SKM-1 treated with dmso at 0.1 percent for 144 hours (cell line): ENCODE measurements at regions not wholly inside any gene's neighbourhood (a gene's known extent, or its start where the extent isn't known, plus 50 kb on each side); places are given as distances from the start of the nearest gene placed in this dataset.

Experiments
- DNase-seq: peaks from one replicate; lab custom pipeline; 2025; ENCODE audit not compliant: unreplicated experiment; lab: John Stamatoyannopoulos, UW

DNA sequence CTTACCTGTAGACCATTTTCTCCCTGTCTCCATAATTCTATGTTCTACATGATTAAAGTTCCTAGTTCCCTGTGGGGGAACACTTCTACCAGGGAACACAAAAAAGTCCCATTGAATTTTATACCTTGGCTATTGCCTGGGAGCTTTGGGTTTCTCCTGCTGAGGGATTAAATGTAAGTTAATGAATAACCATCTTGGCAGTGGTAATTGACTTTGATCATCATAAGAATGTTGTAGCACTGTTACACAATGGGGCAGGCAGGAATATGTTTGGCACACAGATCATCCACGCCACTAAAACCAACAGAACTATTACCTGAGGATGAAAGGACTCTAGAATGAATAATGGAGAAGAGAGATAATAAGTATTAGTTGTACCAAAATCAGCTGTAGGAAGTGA, 1106.2 kb upstream of the GJE1 start:
- no peak for DNase-seq

DNA sequence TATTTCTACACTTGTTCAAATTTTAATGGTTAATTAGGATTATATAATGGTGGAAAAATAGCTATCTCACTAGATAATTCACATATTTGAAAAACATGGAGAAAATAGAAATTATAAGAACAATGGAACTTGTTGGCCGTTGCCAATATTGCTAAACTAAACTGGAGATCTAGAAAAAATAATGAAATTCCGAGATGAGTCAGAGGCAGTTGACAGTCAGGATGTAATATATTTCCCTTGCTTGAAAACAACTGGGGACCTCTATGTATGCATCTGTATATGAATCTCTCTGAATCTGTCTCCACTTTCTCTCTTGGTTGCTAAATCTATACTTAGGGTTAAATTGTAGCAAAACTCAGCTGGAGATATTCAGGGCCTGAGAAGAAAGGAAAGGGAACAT, 1108.2 kb upstream of the GJE1 start:
- DNase-seq: no peak

- DNase-seq: no peak
These were observed 1114.8 kb upstream of the GJE1 start for GRCh38 chr6:141017941-141018340.

GRCh38 chr6:141000917-141001316, 1131.8 kb upstream of the GJE1 start:
- DNase-seq: no peak

DNA sequence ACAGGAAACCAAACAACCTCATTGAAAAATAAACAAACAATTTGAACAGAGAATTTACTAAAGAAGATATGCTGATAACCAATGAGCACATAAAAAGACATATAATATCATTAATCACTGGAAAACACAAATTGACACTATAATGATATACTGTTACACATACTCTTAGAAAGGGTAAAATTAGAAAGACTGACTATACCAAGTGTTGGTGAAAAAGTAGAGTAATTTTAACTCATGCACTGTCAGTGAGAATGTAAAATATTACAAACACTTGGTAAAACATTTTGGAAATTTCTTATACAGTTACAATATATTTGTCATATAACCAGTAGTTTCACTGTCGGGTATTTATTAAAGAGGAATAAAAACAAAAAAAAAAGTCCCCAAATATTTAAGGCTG, 1139.2 kb upstream of the GJE1 start:
- no peak for DNase-seq

GRCh38 chr6:140992678-140993077, 1140.0 kb upstream of the GJE1 start:
- no peak for DNase-seq

DNA sequence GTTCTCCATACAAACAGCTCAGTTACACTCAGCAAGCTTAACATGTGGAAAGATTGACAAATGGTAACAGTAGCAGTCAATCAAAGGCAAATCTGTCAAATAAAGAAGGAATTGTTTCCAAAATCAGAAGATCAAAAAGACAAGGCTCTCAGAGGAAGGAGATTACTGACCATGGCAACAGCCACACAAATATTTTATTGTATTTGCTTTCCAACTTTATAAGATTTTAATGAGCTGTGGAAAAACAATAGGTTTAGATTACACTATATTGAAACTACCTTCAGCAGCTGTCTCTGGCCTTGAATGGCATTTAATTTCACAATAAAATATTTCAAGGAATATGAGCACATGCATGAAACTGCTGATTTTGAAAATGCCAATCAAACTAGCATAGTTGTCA, 1143.9 kb upstream of the GJE1 start:
- no peak for DNase-seq

DNA sequence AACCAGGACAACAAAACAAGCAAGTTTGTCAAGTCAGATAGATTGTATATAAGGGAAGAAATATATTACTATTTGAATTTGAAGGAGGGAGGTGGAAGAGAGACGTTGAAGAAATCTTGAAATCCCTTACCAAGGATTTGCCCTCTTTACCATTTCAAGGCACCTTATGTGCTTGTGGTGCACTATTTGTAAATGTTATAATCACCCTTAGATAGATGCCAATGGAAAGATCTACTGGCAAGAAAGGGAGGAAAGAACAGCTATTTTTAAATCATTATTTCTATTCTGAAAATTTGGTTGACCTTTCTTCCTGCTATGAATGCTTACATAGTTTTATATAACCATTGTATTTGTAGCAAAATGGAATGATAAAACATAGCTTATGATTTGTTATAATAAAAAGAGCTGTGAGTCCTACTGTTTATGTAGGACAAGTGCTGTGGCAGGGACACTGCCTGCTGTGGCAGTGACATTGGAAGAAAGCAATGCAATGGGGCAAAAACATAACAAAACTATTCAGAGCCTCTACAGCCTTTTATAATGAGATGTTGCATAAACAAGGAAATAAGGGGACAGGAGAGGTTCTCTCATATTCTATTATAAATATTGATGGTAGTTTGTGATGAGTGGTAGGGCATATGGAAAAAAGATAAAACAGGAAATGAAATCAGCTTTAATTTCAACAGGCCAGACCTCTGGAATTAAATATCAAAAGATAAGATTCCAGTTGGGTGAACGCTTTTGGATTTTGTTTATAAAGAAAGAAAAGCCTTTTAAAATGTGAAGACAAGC, 1145.2 kb upstream of the GJE1 start:
- no peak for DNase-seq

DNA sequence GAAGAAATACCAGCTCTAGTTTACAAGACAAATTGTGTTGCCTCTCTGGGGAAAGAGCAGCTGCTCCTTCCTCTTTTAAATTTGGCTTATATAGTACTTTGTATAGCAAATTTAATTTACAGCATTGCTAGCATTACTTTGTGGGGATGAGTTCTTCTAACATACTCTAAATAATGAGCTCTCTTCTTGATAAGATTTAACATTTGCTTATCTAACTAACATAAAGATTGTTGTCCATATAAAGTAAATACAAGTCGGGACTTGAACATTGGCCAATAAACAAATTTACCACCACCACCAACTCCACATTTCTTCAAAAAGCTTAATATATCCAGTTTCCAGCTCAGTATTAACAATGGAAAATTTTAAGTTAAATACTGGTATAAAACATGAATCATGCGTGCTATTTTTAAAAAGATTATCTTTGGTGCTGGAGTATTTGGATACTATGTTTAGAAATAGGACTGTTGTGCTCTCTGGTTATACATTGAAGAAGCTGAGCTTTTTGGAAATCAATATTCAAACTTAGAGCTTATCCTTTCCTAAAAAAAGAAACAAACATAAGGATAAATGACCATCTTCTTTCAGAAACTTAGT, 1146.9 kb upstream of the GJE1 start:
- no peak for DNase-seq

GRCh38 chr6:140980265-140980887, 1152.3 kb upstream of the GJE1 start:
- no peak for DNase-seq

GRCh38 chr6:140979642-140980091, 1153.1 kb upstream of the GJE1 start:
- DNase-seq: no peak

DNA sequence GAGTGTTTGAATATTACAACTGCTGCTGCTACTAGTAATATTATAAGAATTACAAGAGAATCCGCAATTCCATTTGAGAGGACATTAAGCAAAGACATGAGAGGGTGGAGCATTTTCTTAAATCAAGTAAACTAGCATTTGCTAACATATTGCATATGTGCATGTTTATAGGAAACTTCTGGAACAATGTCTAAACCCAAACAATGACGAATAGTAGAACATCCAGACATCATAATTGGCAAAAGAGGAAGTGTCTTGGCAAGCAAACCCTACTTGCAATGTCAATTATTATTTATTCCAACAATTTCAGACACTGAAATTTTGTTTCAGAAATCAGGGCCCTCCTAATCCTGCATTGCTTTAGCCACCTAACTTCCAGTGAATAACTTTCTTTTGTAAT, 1155.3 kb upstream of the GJE1 start:
- peak; percentile 6 for DNase-seq

- no peak for DNase-seq
These were observed 1155.9 kb upstream of the GJE1 start for GRCh38 chr6:140976806-140977205.

DNA sequence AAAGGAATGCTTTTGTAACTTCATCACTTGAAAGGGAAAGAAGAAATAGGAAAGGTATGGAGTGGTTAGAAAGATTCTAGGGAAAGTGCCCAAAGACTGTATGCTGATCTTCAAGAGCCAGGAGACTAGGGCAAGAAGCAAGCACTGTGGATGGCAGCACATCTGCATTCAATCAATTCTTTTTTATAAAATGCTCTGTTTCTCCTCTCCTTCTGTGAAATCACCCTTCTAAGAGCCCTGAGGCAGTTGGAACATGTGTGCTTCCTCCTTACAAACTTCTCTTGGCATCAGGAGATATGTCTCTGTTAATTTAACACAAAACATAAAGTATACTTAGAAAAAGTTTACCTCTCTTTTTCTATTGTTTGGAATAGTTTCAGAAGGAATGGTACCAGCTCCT, 1162.2 kb upstream of the GJE1 start:
- DNase-seq: no peak

- DNase-seq: no peak
These were observed 1164.7 kb upstream of the GJE1 start for GRCh38 chr6:140968062-140968461.

- DNase-seq: no peak
These were observed 1166.0 kb upstream of the GJE1 start for GRCh38 chr6:140966676-140967075.

DNA sequence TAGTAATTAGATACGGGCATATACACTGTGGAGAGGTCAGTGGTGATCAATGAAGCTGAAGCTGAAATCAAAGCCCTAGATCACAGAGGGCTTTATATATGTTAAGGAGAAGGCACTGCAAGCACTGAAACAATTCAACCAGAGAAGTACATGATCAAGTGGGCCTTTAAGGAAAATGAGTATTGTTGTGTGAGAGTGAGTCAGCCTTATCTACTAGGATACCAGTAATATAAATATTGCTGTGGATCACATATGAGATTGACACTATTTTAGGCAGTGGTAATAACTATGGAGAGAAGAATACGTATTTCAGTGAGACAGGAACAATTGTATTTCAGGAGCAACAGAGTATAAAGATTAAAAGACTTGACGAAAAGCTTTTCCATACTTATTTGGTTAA, 1172.2 kb upstream of the GJE1 start:
- DNase-seq: no peak

DNA sequence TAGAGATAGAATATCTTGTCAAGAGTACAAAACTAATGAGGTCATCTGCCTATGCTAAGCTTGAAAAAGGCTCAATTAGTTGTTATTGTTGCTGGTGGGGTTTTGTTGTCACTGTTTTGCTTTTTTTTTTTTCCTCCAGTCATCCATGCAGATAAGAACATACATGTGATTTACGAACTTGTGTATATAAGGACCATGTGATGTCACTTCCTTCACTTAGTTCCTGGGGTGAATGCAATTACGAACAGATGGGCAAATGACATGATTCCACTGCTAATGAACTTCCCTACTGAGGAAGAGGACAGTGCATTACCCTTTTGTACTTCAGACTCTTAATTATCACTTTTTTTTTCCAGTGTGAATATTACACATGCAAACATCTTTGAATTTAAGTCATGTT, 1175.3 kb upstream of the GJE1 start:
- no peak for DNase-seq

GRCh38 chr6:140956571-140957369, 1176.0 kb upstream of the GJE1 start:
- DNase-seq: no peak

DNA sequence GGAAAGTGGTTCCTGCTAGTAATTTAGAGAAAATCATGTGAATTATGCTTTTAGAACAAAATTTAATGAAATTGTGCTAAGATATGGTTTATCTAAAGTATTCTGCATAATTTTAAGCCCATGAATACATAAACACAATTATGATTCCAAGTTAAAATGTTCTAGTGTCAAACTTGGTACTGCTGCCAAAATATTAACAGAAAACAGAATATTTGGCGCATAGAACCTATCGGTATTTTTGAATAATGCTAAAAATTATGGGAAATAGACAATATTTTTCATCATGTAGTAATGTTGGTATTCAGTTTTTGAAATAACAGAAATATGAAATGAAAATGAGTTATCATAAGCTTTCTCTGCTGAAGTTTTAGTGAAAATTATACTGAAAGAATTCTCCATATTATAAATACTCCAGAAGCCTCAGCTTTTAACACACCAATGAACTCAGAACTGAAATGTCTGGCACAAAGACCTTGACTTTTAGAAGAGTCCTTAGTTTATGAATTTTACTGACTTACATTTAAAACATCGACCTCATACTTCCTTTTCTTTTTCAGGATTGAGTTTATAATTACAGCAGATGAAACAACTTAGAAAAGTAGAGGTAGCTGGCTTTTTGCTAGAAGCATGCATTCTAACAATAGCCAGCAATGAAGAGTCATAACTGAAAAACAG, 1192.3 kb upstream of the GJE1 start:
- DNase-seq: no peak

- DNase-seq: no peak
These were observed 1199.8 kb upstream of the GJE1 start for GRCh38 chr6:140932909-140933308.
